Fibroblast of the conjunctiva (primary cell): ENCODE measurements at regions not wholly inside any gene's neighbourhood (a gene's known extent, or its start where the extent isn't known, plus 50 kb on each side); places are given as distances from the start of the nearest gene placed in this dataset.

Experiments used
- DNase-seq: peaks from one replicate; pipeline ENCODE4 v3.0.0-alpha.2; 2010; ENCODE audit warnings: low read depth

DNA sequence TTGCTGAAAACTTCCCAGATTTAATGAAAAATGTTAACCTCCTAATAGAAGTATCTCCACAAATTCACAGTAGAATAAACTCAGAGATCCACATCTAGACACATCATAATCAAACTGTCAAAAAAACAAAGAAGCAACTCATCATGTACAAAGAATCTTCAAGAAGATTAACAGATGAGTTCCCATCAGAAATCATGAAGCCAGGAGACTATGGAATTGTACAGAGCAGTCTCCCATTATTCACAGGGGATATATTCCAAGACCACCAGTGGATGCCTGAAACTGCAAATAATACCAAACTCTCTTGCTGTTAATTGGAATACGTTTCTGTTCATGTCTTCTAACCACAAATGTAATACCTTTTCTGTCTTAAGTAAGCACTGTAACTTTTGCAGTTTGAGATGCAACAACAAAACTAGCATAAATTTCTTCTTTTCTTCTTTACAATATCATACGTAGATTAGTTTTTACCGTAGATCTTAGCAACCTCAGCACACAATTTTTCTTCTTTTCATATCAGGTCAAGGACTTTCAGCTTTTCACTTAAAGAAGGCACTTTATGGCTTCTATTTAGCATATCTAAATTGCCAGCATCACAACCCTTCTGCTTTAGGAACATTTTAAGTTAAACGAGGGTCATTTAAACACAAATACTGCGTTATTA, 70.3 kb upstream of the MIR17HG start:
- DNase-seq: no peak

DNA sequence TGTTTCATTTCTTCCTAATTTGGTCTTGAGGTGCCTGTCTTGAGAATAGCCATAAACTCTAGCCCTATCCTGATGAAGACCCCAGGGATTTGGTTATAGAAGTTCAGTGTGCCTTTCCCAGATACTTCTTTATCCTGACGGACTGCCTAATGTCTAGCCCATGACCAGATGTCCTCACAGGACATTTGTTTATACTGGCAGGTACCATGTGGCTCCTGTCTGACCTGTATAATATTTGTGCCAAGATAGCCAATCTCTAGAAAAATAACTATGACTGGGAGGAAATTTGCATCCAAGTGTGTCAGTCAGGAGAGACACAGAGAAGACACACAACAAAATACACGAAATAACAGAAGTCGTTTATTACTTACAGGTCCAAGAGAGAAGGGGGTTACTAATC, 69.2 kb upstream of the MIR17HG start:
- no peak for DNase-seq

DNA sequence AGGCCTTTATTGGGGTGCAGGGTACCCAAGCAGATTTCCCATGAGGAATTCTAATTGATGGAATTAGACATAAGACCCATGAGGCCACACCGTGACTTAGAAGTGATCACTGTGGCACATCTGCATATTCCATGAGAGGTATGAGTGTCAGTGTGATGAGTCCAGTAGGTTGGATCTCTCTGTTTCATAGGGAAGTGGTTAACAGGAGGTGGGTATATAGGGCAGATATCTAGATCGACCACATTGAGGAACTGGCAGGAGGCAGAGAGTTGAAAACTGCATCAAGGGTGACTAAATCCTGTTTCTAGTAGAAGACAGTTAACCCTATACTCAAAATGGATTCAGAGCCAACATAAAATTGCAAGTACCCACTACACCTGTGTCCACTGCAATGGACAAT, 68.6 kb upstream of the MIR17HG start:
- DNase-seq: no peak

DNA sequence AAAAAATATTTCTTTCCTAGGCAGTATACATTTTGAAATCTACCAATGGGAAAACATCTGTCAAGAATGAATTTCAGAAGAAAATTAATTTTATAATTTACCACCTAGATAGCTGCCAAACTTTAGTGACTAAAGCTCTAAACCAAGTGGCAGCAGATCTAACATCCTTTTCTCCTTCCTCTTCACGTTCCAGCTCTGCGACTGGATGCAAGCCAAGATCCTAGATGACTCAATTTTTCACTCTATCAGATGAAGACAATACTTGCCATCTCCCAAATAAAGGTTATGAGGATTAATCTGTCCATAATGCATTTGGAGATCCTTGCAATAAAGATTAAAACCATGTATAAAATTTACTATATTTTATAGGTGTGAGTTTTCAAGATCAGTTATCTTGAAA, 66.7 kb upstream of the MIR17HG start:
- DNase-seq: no peak

DNA sequence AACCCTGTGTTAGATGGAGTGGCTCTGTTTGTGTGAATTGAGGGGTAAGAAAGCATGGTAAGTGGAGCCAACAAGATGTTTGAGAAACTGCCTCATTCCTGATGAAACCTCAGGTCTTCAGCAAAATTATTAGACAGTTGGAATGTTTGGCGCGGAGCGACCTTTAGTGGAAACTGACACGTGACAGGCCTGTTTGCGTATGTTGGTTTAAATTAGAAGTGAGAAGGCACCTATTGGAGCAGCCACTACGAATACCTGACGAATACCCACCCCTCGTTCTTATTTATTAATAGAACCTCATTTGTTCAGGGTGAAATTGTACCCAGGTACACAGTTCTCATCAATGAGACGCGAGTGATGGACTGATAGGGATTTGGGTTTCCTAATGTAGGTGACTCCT, 63.2 kb upstream of the MIR17HG start:
- DNase-seq: no peak

DNA sequence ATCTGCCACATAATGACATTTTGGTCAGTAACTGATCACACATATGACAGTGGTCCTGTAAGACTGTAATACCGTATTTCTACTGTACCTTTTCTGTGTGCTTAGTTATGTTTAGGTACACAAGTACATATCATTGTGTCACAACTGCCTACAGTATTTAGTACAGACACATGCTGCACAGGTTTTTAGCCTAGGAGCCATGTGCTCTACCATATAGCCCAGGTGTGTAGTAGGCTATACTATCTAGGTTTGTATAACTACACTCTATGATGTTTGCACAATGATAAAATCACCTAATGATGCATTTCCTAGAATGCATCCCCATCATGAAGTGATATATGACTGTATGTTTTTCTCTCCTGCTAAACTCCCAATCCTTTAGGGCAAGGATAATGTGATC, 61.2 kb upstream of the MIR17HG start:
- DNase-seq: no peak

DNA sequence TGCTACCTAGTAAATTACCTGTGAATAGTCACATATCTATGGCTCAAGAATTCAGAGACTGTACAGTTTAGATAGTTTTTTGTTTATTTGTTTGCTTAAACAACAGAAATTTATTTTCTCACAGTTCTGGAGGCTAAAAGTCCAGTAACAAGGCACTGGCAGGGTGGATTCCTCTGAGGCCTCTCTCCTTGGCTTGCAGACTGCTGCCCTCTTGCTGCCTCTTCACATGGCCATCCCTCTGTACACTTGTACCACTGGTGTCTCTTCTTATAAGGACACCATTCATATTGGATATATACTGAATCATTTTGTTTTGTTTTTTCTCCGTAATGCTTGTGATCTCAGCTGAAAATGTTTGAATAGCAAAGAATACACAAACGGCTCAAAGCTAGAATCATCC, 56.4 kb upstream of the MIR17HG start:
- DNase-seq: no peak

DNA sequence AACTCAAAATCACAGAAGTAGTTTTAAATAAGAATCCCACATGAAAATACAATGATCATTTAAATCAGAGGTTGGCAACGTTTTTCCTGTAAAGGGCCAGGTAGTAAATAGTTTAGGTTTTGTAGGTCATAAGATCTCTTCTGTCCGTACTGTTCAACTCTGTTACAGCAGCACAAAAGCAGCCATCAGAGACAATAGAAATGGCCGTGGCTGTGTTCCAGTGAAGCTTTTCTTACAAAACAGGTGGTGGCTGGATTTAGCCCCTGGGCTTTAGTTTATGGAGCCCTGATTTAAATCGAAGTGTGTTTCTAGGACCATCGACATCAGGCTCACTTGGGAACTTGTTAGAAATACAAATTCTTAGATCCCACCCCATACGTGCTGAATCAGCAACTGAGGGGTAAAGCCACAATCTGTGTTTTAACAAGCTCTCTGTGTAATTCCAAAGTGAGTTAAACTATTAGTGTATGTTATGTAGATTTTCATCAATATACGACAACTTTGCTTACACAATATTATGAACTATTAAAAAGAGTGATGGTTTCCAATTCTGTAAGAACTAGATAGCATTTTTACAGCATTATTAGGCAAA, 54.8 kb upstream of the MIR17HG start:
- DNase-seq: no peak

DNA sequence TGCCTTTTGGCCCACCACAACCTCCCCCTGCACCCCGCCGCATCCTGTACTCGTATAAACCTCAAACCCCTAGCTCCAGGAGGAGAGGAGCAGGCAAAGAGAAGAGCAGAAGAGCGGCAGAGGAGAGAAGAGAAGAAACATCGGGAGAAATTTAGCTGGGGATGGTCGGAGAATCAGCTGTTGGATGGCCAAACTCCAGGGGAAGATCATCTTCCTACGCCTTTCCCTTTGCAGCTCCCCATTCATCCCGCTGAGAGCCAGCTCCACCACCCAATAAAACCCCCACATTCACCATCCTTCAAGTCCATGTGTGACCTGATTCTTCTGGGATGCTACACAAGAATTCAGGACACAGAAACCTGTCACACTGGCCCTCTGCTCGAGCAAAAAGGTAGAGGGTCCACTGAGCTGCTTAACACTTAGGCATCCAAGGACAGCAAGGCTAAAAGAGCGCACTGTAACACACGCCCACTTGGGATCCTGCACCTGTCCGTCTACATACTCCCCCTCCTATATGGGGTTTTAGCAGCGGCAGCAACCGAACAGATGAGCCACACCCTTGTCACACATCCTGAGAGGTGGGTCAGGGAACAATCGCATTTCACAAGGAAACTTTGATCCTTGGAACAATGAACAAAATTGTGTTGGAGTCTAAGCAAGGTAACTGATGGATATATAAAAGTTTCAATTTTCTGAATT, 51.6 kb upstream of the MIR17HG start:
- DNase-seq: no peak

DNA sequence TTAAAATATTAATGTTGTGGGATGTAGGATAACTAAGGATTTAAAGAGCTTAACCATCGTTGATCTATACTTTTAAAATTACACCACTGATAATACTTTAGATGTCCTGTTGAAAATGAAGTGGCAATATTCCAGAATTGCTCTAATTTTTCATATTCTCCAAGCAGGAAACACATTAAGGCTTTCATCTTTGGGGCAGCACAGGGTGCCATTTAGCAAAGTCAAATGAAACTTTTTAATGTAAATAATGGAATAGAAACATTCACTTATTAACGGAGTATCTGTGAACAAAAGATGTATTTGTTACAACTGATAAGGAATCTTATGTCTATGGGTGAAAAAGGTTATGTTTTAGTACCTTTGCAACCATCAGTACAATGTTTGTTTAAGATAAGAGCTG, 50.0 kb upstream of the MIR17HG start:
- DNase-seq: no peak
